HG03571 (cell line): ENCODE measurements at regions not wholly inside any gene's neighbourhood (a gene's known extent, or its start where the extent isn't known, plus 50 kb on each side); places are given as distances from the start of the nearest gene placed in this dataset.
"Not testable (repeated sequence)": the region's sequence is repeated elsewhere in the genome, so short reads cannot be mapped to it uniquely, and the experiment has no call there.

ENCODE experiments used
- ATAC-seq: cut with Tn5 transposase; IDR thresholded peaks from one replicate; pipeline ENCODE4 v1.9.1; 2021; ENCODE audit not compliant: unreplicated experiment

DNA sequence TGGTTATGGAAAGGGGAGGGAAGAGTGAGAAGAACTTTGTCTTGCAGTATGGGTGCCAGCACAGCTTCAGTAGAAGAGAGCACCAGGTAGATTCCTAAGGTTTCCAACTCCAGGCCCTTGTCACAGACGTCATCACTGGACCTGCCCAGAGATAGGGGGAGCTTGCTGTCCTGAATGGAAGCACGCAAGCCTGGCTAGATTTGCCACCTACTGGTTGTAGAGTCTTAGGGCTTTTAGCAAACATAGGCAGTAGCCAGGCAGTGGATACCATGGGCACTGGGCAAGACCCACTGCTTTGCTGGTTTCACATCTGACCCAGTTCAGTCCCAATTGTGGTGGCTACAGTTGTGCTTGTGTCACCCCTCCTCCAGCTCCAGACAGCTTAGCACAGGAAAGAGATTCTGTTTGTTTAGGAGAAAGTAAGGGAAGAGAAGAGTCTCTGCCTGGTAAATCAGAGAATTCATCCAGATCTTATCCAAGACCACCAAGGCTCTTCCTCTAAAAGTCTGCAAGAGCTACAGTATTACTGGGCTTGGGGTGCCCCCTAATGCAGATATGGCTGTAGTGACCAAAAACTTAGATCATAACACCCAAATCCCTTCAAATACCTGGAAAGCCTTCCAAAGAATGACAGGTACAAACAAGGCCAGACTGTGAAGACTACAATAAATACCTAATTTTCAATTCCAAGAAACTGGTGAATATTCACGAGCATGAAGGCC, 158.9 kb downstream of the HINT1 start:
- ATAC-seq = no peak

DNA sequence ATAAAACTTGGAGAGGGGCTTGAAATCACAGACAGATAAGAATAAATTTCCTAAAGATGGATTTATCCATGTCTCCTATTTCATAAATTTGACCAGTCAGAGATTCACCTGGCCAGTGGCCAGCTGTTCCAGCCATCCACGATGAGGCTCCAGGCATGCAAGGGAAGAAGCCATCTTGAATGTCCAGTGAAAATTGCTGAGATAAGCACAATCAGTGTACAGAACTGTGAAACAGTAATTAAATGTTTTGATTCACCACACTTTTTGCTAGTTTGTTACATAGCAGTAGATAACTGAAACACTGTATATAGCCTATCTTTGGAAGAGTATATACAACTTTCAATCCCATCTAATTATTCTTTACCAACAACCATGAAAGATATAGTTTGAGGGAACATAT, 163.5 kb downstream of the HINT1 start:
- no peak for ATAC-seq

DNA sequence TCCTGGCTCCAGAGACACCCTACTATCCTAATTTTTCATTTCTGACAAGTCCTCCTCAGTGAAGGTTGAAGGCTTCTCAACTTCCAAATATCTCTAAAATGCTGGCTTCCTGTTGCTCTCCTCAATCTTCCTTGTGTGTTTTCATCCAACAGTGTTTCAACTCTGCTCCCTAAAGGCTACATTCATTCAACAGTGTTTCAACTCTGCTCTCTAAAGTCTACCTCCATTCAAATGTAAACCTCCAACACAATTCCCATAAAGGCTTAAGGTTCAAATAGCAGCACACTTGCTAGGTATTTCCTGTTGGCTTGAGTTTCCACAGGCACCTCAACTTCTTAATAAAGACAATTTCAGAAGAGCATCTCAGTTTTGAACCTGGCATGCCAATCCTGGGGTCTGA, 164.8 kb downstream of the HINT1 start:
- no peak for ATAC-seq

DNA sequence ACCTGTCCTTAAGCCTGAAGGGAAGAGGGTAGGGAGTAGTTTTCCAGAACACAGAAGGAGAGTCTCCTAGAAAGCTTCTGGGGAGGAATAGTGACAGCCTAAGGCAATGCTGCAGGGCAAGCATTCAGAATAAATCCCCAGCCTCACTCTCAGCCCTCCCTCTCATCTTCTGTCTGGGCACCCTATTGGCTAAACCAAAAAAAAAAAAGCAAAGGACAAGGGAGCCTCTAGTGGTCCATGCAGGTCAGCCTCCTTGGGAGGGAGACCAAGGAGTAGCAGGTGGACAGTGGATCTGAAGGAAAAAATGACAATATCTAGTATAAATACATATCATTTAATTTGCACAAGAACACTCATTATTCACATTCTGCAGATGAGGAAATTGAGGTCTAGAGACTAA, 168.3 kb downstream of the HINT1 start:
- ATAC-seq = not testable (repeated sequence)

DNA sequence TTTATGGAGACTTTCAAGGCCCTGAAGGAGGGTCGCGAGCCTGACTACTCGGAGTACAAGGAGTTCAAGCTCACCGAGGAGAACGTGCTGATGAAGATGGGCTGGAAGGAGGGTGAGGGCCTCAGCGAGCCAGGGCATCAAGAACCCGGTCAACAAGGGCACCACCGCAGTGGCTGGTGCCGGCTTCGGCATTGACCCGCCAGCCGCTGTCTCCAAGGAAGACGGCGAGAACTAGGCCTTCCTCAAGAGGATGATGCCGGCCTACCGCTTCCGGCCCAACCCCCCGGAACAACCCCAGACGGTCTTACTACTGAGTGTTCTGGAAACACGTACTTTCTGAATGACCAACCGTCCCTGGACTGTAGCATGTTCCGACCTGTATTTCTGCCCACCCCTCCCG, 169.2 kb downstream of the HINT1 start:
- no peak for ATAC-seq

DNA sequence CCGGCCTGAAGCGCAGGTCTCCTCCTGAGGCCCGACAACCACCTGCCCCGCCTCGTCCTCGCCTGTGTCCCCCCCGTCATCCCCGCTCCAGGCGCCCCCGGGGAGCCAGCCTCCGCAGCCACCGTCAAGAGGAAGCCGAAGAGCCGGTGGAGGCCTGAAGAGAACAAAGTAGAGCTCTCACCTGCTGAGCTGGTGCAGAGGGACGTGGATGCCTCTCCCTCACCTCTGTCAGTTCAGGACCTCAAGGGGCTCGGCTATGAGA, 169.9 kb downstream of the HINT1 start:
- no peak for ATAC-seq

DNA sequence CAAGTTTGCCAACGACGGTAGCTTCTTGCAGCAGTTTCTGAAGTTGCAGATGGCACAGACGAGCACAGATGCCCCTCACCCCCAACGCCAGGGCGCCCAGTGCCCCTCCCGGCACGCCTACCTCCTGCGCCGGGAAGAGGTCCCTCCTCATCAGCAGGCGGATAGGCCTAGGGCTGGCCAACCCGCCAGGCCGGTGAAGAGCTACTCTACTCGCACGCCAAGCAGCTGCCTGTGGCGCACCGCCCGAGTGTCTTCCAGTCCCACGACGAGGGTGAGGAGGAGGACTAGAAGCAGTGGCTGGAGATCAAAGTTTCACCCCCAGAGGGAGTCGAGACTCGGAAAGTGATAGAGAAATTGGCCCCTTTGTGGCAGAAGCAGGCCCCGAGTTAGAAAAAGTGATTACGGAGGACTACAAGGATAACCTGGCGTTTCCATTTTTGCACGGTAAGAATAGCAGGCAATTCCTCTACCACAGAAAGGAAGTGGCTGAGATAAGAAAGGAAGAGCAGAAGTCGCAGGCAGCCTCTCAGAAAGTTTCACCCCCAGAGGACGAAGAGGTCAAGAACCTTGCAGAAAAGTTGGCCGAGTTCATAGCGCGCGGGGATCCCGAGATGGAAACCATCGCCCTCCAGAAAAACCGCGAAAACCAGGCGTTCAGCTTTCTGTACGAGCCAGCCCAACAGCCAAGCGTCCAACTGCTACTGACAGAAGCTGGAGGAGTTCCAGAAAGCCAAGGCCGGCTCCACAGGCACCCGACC, 170.4 kb downstream of the HINT1 start:
- ATAC-seq = no peak

DNA sequence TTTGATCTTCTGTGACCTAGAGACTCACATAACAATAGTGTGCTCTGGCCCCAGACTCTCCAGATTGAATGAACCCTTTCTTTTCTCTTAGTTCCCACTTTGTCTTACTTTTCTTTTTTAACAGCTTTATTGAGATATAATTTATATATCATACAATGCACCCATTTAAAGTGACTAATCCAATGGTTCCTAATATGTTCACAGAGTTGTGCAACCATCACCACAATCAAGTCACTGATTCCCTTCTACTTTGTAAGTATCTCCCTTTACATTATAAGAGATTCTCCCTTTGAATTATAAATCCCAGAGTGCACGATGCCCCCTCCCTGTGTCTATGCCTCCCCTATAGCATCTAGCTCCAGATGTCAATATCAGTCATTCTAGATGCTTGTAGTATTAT, 172.4 kb downstream of the HINT1 start:
- ATAC-seq = no peak

DNA sequence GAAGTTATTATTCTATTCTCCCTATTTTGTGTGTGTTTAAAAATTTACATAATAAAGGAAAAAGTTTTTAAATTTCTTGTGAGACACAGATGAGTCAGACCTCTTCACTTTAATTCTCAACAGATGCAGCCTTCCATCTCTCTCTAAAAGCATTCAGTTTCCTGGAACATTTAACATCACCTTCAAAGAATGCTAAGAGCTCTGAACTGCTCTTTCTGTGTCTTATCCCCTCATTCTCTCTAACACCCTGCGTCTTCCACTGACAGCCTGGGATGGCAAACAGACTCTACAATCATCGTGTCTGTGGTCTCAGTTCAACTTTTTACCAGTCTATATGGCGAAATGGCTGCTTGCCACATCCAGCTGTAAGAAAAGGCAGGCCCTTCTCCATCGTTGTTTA, 173.0 kb downstream of the HINT1 start:
- ATAC-seq = no peak

DNA sequence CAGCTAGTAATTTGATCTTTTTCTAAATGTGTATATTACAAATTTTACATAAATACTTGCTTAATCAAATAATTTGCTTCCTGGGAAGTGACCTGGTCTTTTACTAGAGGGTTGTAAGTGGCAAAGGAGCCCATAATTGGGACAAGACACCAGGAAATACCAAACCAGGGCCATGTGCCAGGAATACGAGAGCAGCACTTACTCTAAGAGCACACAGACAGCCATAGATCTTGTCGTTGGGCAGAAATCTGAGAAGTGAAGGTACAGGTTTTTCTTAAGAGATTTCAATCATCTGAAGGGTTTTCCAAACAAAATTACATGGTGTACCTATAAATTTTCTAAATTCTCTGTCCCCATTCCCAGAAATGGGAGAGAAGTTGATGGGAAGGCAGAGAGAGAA, 179.3 kb downstream of the HINT1 start:
- no peak for ATAC-seq

DNA sequence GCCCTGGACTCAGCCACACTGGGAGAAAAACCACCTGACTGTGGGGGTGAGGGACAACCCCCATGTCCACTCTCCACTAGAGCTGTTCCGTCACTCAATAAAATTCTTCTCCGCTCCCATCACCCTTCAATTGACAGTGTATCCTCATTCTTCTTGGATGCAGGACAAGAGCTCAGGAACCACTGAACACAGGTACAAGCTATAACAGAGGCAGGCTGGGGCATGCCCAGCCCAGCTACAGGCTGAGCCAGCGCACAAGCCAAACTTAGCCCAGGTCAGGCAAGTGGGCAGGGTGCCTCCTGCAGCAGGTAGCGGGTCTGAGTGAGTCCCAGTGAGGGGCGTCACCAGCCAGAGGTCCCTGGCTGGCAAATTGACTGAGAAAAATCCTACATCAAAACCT, 183.4 kb downstream of the HINT1 start:
- ATAC-seq = no peak

DNA sequence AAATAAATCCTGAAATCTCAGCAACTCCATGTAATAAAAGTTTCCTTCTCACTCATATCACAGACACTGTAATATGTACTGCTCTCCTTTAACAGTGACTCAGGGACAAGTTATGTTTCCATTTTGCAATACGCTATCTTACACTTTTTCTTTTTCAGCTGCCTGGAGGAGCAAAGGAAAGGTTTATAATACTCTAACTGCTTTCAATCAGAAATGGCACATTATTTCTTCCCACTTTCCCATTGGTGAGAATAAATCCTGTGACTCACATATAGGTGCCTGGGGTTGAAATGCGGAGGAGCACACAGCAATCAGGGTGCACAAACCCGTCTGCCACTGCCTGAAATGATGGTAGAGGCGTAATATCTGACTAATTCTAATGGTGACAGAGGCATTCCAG, 186.6 kb downstream of the HINT1 start:
- ATAC-seq = no peak

DNA sequence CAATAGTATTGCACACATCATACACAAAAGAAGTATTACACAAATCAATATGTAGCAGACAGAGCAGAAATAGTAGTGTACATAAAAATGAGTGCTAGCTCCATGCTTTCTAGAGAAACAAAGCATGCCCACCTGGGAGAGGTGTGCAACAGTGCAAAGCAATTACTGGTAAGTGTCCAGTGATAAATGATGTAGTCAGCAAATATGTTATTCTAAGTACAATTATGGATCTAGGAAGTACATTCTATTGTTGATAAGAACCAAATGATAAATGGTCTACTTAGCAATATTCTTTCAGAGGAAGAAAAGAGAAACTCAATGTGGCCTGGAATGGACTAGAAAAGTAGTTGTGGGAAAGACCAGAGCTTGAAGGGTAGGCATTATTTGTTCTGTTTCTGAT, 188.6 kb downstream of the HINT1 start:
- no peak for ATAC-seq

DNA sequence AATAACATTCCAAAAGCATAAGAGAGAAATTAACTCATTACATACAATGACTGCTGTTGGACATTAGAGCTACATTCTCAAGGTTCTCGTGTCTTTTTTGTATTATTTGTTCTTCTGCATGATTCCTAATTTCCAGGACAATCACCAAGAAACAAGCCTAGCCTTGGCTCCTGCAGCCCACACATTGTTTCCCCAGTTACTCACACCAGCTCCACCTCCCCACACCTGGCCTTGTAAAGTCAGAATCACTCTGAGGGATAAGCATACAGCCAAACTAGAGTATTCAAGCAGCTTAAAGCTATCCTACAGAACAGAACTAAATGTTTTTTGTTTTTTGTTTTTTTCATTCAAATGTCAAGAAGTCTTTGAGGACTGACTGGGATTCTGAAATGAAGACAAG, 189.2 kb downstream of the HINT1 start:
- ATAC-seq = no peak

DNA sequence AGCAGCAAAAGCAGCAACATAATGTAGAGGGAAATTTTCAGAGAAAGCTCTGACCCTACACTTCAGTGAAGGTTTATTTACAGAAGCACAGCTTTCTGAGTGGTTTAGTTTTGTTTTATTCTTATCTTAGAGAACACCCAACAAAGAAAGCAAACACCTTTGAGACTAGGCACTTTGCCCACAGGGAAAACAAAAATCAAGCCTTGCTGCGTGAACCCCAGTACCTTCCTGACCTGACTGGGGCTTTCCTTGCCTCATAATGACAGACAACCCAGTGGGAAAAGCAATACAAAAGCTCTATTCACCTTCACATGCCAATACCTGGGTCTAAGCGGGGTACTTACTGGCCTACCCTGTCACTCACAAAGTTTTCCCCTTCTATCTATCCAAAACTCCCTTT, 189.8 kb downstream of the HINT1 start:
- no peak for ATAC-seq

DNA sequence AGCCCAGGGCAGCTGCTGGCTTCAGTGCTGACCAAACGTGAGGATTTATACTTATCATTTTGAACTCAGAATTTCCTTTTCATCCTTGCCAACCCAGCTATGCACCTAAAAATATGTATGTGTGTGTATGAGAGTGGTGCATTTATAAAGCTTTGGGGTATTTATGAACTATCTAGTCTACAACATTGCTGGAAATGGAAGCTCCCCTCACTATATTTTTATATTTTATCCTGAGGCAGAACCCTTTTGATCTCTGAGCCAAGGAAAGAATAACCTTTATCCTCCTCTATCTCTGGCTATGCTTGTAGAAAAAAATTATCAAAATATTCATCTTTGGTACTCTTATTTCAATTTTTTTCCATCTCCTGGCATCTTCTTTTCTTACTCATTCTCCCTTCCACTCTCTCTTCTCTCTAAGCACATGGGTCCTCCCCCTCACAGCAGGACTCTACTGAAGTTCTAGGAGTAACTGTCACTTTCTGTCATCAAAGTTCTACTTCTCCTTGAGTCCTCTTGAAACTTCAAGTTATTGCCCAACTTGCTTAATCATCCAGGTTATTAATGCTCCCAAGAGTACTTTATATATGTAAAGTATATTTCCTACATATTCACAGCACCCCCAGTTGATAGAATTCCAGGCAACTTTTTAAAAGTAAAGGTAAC, 190.9 kb downstream of the HINT1 start:
- no peak for ATAC-seq

DNA sequence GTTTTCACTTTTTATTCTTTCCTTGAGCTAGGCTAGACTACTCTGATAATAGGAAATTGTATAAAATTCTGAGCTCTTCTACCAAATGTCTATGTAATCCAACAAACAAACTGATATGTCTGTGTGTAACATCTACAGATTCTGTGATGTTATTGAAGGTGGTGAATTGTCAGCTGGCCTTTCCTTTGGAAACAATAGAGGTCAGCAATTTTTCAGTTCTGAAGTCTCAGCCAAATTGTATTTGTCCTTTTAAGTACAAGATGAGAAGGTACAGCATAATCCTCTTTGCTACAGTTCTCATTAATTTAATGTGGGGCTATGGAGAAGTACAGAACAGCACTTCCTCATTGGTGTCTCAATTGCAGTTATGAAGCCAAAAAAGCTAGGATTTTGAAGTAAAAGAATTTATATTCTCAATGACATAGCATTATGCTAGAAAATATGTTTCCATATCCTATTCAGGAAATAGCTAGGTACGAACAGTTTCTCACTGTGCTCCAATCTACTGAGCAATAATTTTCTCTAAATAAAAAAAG, 198.0 kb downstream of the HINT1 start:
- no peak for ATAC-seq

DNA sequence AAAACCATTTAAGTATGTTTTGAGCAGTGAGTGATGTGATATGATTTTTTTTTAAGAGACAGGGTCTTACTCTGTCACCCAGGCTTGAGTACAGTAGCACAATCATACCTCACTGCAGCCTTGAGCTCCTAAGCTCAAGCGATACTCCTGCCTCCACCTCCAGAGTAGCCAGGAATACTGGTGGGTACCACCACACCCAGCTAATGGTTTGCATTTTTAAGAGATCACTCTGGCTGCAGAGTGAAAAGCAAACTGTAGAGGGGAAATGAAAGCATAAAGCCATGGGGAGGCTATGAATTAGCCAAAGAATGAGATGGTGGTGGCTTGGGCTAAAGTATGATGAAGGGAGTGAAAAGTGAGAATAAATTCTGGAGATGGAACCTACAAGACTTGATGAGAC, 199.1 kb downstream of the HINT1 start:
- no peak for ATAC-seq

DNA sequence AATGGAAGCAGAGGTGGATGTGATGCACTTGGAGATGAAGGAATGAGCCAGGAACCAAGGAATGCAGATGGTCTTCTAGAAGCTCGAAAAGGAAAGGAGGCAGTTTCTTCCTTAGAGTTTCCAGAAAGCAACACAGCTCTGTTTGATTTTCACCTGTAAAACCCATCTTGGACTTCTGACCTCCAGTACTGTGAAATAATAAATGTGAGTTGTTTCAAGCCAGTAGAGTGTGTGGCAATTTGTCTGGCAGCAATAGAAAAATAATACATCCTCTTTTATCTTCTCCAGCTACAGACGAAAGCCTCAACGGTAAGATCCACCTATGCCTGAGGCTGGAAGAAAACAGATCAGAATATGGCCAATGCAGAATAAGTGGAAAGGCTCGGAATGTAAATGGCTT, 199.7 kb downstream of the HINT1 start:
- no peak for ATAC-seq

DNA sequence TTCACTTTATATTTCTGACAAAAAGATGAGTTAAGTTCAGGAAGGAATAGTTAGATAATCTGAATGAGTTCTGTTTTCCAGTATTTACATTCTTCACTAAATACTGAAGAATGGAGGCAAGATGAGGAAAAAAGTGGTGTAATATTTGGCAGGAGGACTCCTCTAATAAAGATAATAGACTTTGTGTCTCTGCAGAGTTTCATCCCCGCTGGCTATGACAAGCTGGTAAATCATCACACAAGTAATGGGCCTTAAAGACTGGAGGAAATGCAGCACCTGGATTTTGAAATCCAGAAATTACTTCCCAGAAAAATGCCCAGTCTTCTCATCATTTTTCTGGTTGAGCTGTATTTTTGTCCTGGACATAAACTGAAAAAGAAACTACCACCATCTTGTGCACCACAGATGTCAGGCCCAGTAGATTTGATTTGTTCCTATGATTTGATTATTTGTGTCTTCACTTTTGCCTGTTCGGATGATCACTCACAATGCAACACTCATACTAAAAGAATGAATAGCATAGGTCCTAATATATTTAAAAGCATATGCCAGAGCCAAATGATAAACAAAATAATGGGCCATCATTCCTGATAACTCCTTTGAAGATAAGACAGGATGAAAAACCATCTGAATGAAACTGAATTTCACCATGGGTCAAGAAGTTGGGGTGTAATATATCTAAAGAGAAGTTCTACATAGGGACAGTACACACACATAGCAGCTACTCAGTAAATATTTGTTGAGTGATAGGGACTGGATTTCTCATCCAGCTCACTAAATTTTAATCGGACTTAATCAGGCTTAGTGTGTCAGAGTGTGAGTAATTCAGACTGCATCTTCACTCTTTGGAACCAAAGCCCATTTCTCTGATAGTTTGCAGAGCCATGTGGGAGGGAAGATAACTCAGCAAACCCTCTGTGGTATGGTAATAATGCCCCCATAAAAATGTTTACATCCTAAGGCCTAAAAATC, 200.5 kb downstream of the HINT1 start:
- ATAC-seq = no peak

DNA sequence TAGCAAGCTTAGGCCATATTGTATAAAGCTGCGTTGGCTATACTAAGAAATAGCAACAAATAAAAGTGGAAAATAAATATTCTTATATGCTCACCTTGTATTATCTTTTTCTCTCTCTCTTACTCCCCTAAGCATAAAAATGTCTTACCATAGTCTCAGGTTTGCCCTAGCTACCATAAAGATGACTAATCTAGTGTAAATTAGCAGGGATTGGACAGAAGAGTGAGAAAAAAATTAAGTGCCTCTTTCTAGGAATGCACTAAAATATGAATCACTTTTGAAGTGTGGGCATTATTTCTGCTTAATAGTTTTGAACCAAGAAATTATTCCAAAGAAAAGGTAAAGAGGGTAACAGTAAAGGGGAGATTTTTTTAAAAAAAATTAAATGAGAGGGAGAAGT, 201.3 kb downstream of the HINT1 start:
- ATAC-seq = no peak
